SW480 (cell line): ENCODE measurements at regions not wholly inside any gene's neighbourhood (a gene's known extent, or its start where the extent isn't known, plus 50 kb on each side); places are given as distances from the start of the nearest gene placed in this dataset.
"Not testable (repeated sequence)": the region's sequence is repeated elsewhere in the genome, so short reads cannot be mapped to it uniquely, and the experiment has no call there.

Experiments used
- DNase-seq: peaks from one replicate; pipeline ENCODE4 v3.0.0-alpha.2; 2016; ENCODE audit warnings: low spot score

GRCh38 chrX:5295004-5295403 is 933.7 kb downstream of the NLGN4X start:
- DNase-seq = no peak

GRCh38 chrX:5290635-5291034 is 938.0 kb downstream of the NLGN4X start:
- DNase-seq = no peak

- DNase-seq = not testable (repeated sequence)
These were observed 938.7 kb downstream of the NLGN4X start for GRCh38 chrX:5289949-5290348.

- DNase-seq = no peak
These were observed 949.8 kb downstream of the NLGN4X start for GRCh38 chrX:5278908-5279307.

GRCh38 chrX:5265324-5265850 is 963.3 kb downstream of the NLGN4X start:
- no peak for DNase-seq

GRCh38 chrX:5250106-5250505 is 978.6 kb downstream of the NLGN4X start:
- DNase-seq = no peak

- no peak for DNase-seq
These were observed 986.4 kb downstream of the NLGN4X start for GRCh38 chrX:5242091-5242790.

GRCh38 chrX:5236749-5237148 is 991.9 kb downstream of the NLGN4X start:
- no peak for DNase-seq

- DNase-seq = peak; percentile 29
These were observed 992.6 kb downstream of the NLGN4X start for GRCh38 chrX:5236096-5236495.

GRCh38 chrX:5233830-5234229 is 994.8 kb downstream of the NLGN4X start:
- no peak for DNase-seq

GRCh38 chrX:5220421-5220820 is 1008.2 kb downstream of the NLGN4X start:
- DNase-seq = no peak

GRCh38 chrX:5194806-5195205 is 1033.9 kb downstream of the NLGN4X start:
- DNase-seq = no peak

- DNase-seq = no peak
These were observed 1048.4 kb downstream of the NLGN4X start for GRCh38 chrX:5180135-5180741.

GRCh38 chrX:5176766-5177165 is 1051.9 kb downstream of the NLGN4X start:
- no peak for DNase-seq

- DNase-seq = no peak
These were observed 1065.0 kb downstream of the NLGN4X start for GRCh38 chrX:5163663-5164062.

- no peak for DNase-seq
These were observed 1073.4 kb downstream of the NLGN4X start for GRCh38 chrX:5155301-5155700.

GRCh38 chrX:5145957-5146356 is 1082.7 kb downstream of the NLGN4X start:
- DNase-seq = no peak

- no peak for DNase-seq
These were observed 1086.0 kb downstream of the NLGN4X start for GRCh38 chrX:5142644-5143043.

- no peak for DNase-seq
These were observed 1106.4 kb downstream of the NLGN4X start for GRCh38 chrX:5122181-5122678.

- DNase-seq = no peak
These were observed 1110.9 kb downstream of the NLGN4X start for GRCh38 chrX:5117816-5118215.

- DNase-seq = peak; percentile 36
These were observed 1115.5 kb downstream of the NLGN4X start for GRCh38 chrX:5113128-5113527.

GRCh38 chrX:5100004-5100403 is 1128.7 kb downstream of the NLGN4X start:
- DNase-seq = no peak

- DNase-seq = peak; percentile 1
These were observed 1142.3 kb downstream of the NLGN4X start for GRCh38 chrX:5086388-5086787.

- DNase-seq = no peak
These were observed 1144.4 kb downstream of the NLGN4X start for GRCh38 chrX:5084279-5084678.
